A549 (cell line): ENCODE measurements at regions not wholly inside any gene's neighbourhood (a gene's known extent, or its start where the extent isn't known, plus 50 kb on each side); places are given as distances from the start of the nearest gene placed in this dataset.

Experiments
- ATAC-seq, 2 experiments: fragments of 200-7000 bp in 1 of 2; fragments of >200 bp in 1 of 2; cut with Nextera tagmentation in 1 of 2; cut with Tn5 transposase in 1 of 2; 3 replicates each; pipeline versions ENCODE4 v1.8.0 to v1.9.1; 2018 to 2020; ENCODE audit warnings: mild to moderate bottlenecking in 1 of 2, moderate library complexity in 1 of 2
- CTCF ChIA-PET: fragments of 300-600 bp; sonication (Branson Sonifier 250); formaldehyde crosslinking; extraction: SDS; loops from one replicate; lab custom pipeline; 2021; ENCODE audit warnings: antibody characterized with exemption, inconsistent platforms; lab: Yijun Ruan, JAX
- POLR2A ChIA-PET: fragments of 350-600 bp; formaldehyde crosslinking; extraction: SDS; loops from one replicate; lab custom pipeline; 2021; ENCODE audit warnings: antibody characterized with exemption, inconsistent platforms; lab: Yijun Ruan, JAX
- DNase-seq, 2 experiments: peaks; one replicate each; pipeline versions ENCODE4 v3.0.0 to v3.0.0-alpha.2; 2011 to 2016; ENCODE audit warnings: low read depth in 1 of 2, low spot score in 1 of 2
- FAIRE-seq: peaks from 2 replicates; lab custom pipeline; 2011; peaks lifted over from hg19 to GRCh38; lab: Jason Lieb, UNC
- H3K27ac ChIP-seq, 2 experiments: fragments of >200 bp; sonication (Bioruptor Twin); formaldehyde crosslinking; 3 replicates each; pipeline ENCODE4 v1.5.1; 2016 to 2017
- H3K4me1 ChIP-seq: fragments of >200 bp; sonication (Bioruptor Twin); formaldehyde crosslinking; 3 replicates; pipeline ENCODE4 v1.6.1; 2016
- H3K4me2 ChIP-seq: fragments of >200 bp; sonication (Bioruptor Twin); formaldehyde crosslinking; 3 replicates; pipeline ENCODE4 v1.6.1; 2016
- H3K4me3 ChIP-seq: fragments of >200 bp; sonication (Bioruptor Twin); formaldehyde crosslinking; 3 replicates; pipeline ENCODE4 v1.5.1; 2016
- H3K9me3 ChIP-seq: fragments of >200 bp; sonication (Bioruptor Twin); formaldehyde crosslinking; 3 replicates; pipeline ENCODE4 v1.6.1; 2016
- BHLHE40 ChIP-seq: IDR thresholded peaks from 2 replicates; pipeline ENCODE4 v1.6.1; 2012; ENCODE audit warnings: low read depth, low read length, inconsistent platforms
- CEBPB ChIP-seq, 2 experiments: fragments of >200 bp in 1 of 2; sonication (Bioruptor Twin) in 1 of 2; formaldehyde crosslinking in 1 of 2; IDR thresholded peaks; 2 replicates each; pipeline ENCODE4 v1.6.1; 2012 to 2016
- CHD2 ChIP-seq: fragments of 150-350 bp; IDR thresholded peaks from 2 replicates; pipeline ENCODE4 v1.6.1; 2014; ENCODE audit warnings: low read length; ENCODE audit not compliant: partially characterized antibody
- EHF ChIP-seq: fragments of 250-450 bp; sonication (Bioruptor Pico); IDR thresholded peaks from 2 replicates; pipeline ENCODE4 v1.5.0; 2020; ENCODE audit warnings: mild to moderate bottlenecking
- EP300 ChIP-seq, 2 experiments: fragments of >200 bp; sonication (Bioruptor Twin); formaldehyde crosslinking; IDR thresholded peaks; 2 replicates in 1 of 2; 3 replicates in 1 of 2; pipeline ENCODE4 v1.6.1; 2016 to 2017
- HDAC2 ChIP-seq: fragments of 200-600 bp; sonication (generic); IDR thresholded peaks from 2 replicates; pipeline ENCODE4 v1.6.1; 2016
- HEYL ChIP-seq: fragments of 250-450 bp; sonication (Bioruptor Pico); IDR thresholded peaks from 2 replicates; pipeline ENCODE4 v1.8.0; 2021; ENCODE audit warnings: mild to moderate bottlenecking, moderate library complexity
- JUN ChIP-seq, 2 experiments: fragments of >200 bp; sonication (Bioruptor Twin); formaldehyde crosslinking; IDR thresholded peaks; 2 replicates in 1 of 2; 3 replicates in 1 of 2; pipeline ENCODE4 v1.6.1; 2016 to 2017
- JUNB ChIP-seq: fragments of >200 bp; sonication (Bioruptor Twin); formaldehyde crosslinking; IDR thresholded peaks from 2 replicates; pipeline ENCODE4 v1.6.1; 2016
- KDM1A ChIP-seq: fragments of 200-600 bp; sonication (generic); IDR thresholded peaks from 2 replicates; pipeline ENCODE4 v1.6.1; 2016; ENCODE audit warnings: low read depth, mild to moderate bottlenecking
- KDM5A ChIP-seq: fragments of 200-600 bp; sonication (generic); IDR thresholded peaks from 2 replicates; pipeline ENCODE4 v1.6.1; 2016; ENCODE audit warnings: antibody characterized with exemption, mild to moderate bottlenecking
- MYC ChIP-seq: IDR thresholded peaks from 2 replicates; pipeline ENCODE4 v1.6.1; 2012; ENCODE audit warnings: mild to moderate bottlenecking, inconsistent platforms, low read length, improper control_type of control experiment, borderline replicate concordance
- POLR2A ChIP-seq: IDR thresholded peaks from 2 replicates; pipeline ENCODE4 v1.6.1; 2012; ENCODE audit warnings: mild to moderate bottlenecking, low read length
- POLR2AphosphoS2 ChIP-seq: conservative IDR thresholded peaks from 2 replicates; pipeline ENCODE4 v1.6.1; 2012; ENCODE audit warnings: low read length, improper control_type of control experiment, inconsistent platforms
- RAD21 ChIP-seq, 2 experiments: fragments of >200 bp in 1 of 2; sonication (Bioruptor Twin) in 1 of 2; formaldehyde crosslinking in 1 of 2; IDR thresholded peaks in 1 of 2; conservative IDR thresholded peaks in 1 of 2; 2 replicates in 1 of 2; 3 replicates in 1 of 2; pipeline ENCODE4 v1.6.1; 2012 to 2018; ENCODE audit warnings: inconsistent platforms in 1 of 2
- RFX5 ChIP-seq: fragments of 450-650 bp; IDR thresholded peaks from 2 replicates; pipeline ENCODE4 v1.7.1; 2014; ENCODE audit warnings: antibody characterized with exemption, mild to moderate bottlenecking, moderate library complexity
- RNF2 ChIP-seq: fragments of 200-600 bp; sonication (generic); IDR thresholded peaks from 2 replicates; pipeline ENCODE4 v1.6.1; 2016; ENCODE audit warnings: low read depth, mild to moderate bottlenecking, antibody characterized with exemption, moderate library complexity, borderline replicate concordance
- TFCP2L1 ChIP-seq: fragments of 250-450 bp; sonication (Bioruptor Pico); IDR thresholded peaks from 2 replicates; pipeline ENCODE4 v1.5.0; 2021; ENCODE audit warnings: mild to moderate bottlenecking
- TP53 ChIP-seq: fragments of 250-450 bp; sonication (Bioruptor Pico); IDR thresholded peaks from 2 replicates; pipeline ENCODE4 v1.5.0; 2021; ENCODE audit warnings: mild to moderate bottlenecking, moderate library complexity
- ZC3H11A ChIP-seq: fragments of 450-650 bp; IDR thresholded peaks from 2 replicates; pipeline ENCODE4 v1.6.1; 2014; ENCODE audit warnings: antibody characterized with exemption, mild to moderate bottlenecking
- ZNF302 ChIP-seq: fragments of 250-450 bp; sonication (Bioruptor Pico); IDR thresholded peaks from 2 replicates; pipeline ENCODE4 v1.9.0; 2021; ENCODE audit warnings: inconsistent platforms, mild to moderate bottlenecking, moderate library complexity
- ZSCAN20 ChIP-seq: fragments of 250-450 bp; sonication (Bioruptor Pico); IDR thresholded peaks from 2 replicates; pipeline ENCODE4 v1.8.0; 2022; ENCODE audit warnings: mild to moderate bottlenecking, moderate library complexity
- WGBS: methylation state at CpG from one replicate; pipeline ENCODE4 v1.1.6; 2017; ENCODE audit errors: missing lambda C conversion rate; 5-methylcytosine and 5-hydroxymethylcytosine counted together
- TF ChIP-seq, protein P1 (sequence below): fragments of 150-350 bp; IDR thresholded peaks from 2 replicates; pipeline ENCODE4 v1.6.1; 2014; ENCODE audit warnings: low read depth, mild to moderate bottlenecking, low read length
- TF ChIP-seq, protein P2 (sequence below): fragments of >200 bp; sonication (Bioruptor Twin); formaldehyde crosslinking; IDR thresholded peaks from 3 replicates; pipeline ENCODE4 v1.5.1; 2016
- TF ChIP-seq, protein P3 (sequence below): fragments of >200 bp; sonication (Bioruptor Twin); formaldehyde crosslinking; IDR thresholded peaks from 2 replicates; pipeline ENCODE4 v1.6.1; 2016
- TF ChIP-seq, protein P4 (sequence below): IDR thresholded peaks from 2 replicates; pipeline ENCODE4 v1.6.1; 2012
- TF ChIP-seq, protein P5 (sequence below): fragments of >200 bp; sonication (Bioruptor Twin); formaldehyde crosslinking; IDR thresholded peaks from 3 replicates; pipeline ENCODE4 v1.6.1; 2016
- TF ChIP-seq, protein P6 (sequence below): IDR thresholded peaks from 2 replicates; pipeline ENCODE4 v1.6.1; 2012
- TF ChIP-seq, protein P7 (sequence below): IDR thresholded peaks from 2 replicates; pipeline ENCODE4 v1.6.1; 2012; ENCODE audit warnings: low read depth, borderline replicate concordance

DNA sequence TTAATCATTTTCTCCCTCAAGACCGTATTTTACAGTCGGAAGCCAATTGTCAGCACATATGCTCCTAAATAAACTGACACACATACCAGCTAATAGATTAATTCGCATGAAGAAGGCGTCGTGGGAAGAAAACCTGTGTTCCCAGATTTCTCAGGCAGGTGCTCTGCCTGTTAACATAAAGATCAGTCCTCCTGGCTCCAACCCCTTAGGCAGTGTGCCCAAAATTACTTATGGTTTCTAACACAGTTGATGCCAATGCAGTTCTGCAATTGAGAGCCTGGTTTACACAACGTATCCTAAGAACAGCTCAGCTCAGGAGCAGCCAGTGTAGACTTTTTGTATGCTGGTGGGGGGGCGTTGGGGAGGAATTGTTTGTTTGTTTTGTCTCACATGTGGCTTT is 208.3 kb downstream of the ENC1 start:
- CTCF ChIA-PET = no interaction called here
- TF ChIP-seq HEYL = no peak
- TF ChIP-seq, protein P1, sequence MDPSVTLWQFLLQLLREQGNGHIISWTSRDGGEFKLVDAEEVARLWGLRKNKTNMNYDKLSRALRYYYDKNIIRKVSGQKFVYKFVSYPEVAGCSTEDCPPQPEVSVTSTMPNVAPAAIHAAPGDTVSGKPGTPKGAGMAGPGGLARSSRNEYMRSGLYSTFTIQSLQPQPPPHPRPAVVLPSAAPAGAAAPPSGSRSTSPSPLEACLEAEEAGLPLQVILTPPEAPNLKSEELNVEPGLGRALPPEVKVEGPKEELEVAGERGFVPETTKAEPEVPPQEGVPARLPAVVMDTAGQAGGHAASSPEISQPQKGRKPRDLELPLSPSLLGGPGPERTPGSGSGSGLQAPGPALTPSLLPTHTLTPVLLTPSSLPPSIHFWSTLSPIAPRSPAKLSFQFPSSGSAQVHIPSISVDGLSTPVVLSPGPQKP = no peak
- TF ChIP-seq KDM5A = no peak
- TF ChIP-seq, all 56 proteins: peak for 0
- ATAC-seq (no peak), DNase-seq (no peak), FAIRE-seq (no peak)
- Histone ChIP-seq H3K27ac (no peak overlapping the region), H3K9me3 (no peaks in the 10 kb centered on the region), H3K4me3 (no peak overlapping the region), H3K4me2 (no peak overlapping the region), H3K4me1 (no peaks in the 10 kb centered on the region)
- POLR2A ChIA-PET = no interaction called here
- 64% methylated on average over 7 of the region's 7 CpGs for WGBS

DNA sequence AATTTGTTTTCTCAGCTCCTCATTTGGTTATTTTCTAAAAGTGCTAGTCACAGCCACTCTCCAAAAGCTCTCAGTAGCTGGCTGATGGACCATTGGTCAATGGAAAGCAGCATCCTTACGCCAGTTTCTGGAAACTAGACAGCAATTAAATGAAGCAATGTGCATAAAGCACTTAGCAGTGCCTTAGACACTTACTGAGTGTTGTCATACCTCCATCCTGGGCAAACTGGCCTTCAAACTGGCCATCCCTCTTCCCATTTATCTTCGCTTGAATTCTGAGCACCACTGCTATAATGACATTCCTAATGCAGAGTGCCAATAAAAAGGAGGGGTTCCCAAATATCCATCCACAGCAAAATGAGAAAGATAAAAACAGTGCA is 209.2 kb downstream of the ENC1 start:
- WGBS = 73% methylated on average over 2 of the region's 2 CpGs
- POLR2A ChIA-PET = no interaction called here
- DNase-seq = no peak

DNA sequence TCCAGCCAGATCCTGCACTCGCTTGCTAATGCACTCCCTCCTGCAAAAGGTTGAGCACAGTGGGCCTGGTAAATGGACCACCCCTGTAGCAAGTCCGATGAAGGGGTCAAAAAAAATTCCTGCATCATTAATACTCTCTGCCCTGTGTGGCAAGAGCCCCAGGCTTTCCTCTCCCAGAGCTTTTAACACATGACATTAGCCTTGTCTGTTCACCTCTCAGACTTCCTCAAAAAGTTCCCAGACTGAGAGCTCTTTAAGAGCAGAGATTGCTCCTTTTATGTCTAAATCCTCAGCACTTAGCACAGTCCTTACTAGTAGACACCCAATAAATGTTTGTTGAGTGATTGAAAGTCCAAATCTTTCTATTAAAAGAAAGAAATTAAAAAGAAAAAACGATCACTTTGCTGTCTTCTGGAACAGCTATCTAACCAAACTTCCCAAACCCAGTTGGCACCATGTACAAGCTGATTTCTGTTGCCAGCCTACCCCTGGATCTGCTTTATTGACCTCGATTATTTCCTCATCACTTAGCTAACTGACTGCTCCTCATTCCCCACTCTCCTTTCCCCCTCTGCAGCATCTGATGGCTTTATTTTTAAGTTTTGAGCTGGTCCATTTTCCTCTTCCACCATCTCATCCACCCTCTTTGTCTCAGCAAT is 209.8 kb downstream of the ENC1 start:
- Histone ChIP-seq H3K4me2 (no peak overlapping the region), H3K27ac (no peak overlapping the region), H3K4me3 (no peak overlapping the region), H3K9me3 (no peaks in the 10 kb centered on the region), H3K4me1 (no peaks in the 10 kb centered on the region)
- ATAC-seq (no peak), DNase-seq (no peak), FAIRE-seq (no peak)
- ChIA-PET CTCF (interaction anchor here (0.7 to 1.8 kb wide), 3 partner anchors 10 to 769 kb away, joined by 3 to 4 read pairs (median 3); no protein-coding TSS in a partner anchor), POLR2A (no interaction called here)
- 15% methylated on average over 3 of the region's 4 CpGs for WGBS
- no peak for TF ChIP-seq ZNF302
- TF ChIP-seq CHD2 = no peak
- TF ChIP-seq EP300 (IDR thresholded peaks at IDR 0.05) = no peak
- no peak for TF ChIP-seq TFCP2L1
- no peak for TF ChIP-seq RAD21 (conservative IDR thresholded peaks at IDR 0.05 in 1 of 2, IDR thresholded peaks at IDR 0.05 in 1 of 2)
- no peak for TF ChIP-seq ZC3H11A
- TF ChIP-seq, protein P2, sequence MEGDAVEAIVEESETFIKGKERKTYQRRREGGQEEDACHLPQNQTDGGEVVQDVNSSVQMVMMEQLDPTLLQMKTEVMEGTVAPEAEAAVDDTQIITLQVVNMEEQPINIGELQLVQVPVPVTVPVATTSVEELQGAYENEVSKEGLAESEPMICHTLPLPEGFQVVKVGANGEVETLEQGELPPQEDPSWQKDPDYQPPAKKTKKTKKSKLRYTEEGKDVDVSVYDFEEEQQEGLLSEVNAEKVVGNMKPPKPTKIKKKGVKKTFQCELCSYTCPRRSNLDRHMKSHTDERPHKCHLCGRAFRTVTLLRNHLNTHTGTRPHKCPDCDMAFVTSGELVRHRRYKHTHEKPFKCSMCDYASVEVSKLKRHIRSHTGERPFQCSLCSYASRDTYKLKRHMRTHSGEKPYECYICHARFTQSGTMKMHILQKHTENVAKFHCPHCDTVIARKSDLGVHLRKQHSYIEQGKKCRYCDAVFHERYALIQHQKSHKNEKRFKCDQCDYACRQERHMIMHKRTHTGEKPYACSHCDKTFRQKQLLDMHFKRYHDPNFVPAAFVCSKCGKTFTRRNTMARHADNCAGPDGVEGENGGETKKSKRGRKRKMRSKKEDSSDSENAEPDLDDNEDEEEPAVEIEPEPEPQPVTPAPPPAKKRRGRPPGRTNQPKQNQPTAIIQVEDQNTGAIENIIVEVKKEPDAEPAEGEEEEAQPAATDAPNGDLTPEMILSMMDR = no peak
- TF ChIP-seq, protein P3, sequence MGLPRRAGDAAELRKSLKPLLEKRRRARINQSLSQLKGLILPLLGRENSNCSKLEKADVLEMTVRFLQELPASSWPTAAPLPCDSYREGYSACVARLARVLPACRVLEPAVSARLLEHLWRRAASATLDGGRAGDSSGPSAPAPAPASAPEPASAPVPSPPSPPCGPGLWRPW = no peak
- TF ChIP-seq BHLHE40 = no peak
- TF ChIP-seq MYC = no peak
- TF ChIP-seq HDAC2 = no peak
- TF ChIP-seq KDM1A = no peak
- TF ChIP-seq, protein P4, sequence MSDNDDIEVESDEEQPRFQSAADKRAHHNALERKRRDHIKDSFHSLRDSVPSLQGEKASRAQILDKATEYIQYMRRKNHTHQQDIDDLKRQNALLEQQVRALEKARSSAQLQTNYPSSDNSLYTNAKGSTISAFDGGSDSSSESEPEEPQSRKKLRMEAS = no peak
- TF ChIP-seq, protein P1 = no peak
- TF ChIP-seq POLR2A = no peak
- no peak for TF ChIP-seq JUN (IDR thresholded peaks at IDR 0.05)

More for the DNA sequence above, 209.2 kb downstream of the ENC1 start:
- TF ChIP-seq, protein P5, sequence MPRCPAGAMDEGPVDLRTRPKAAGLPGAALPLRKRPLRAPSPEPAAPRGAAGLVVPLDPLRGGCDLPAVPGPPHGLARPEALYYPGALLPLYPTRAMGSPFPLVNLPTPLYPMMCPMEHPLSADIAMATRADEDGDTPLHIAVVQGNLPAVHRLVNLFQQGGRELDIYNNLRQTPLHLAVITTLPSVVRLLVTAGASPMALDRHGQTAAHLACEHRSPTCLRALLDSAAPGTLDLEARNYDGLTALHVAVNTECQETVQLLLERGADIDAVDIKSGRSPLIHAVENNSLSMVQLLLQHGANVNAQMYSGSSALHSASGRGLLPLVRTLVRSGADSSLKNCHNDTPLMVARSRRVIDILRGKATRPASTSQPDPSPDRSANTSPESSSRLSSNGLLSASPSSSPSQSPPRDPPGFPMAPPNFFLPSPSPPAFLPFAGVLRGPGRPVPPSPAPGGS = no peak
- no peak for TF ChIP-seq CEBPB (IDR thresholded peaks at IDR 0.05)
- TF ChIP-seq POLR2A = no peak
- TF ChIP-seq RAD21 (conservative IDR thresholded peaks at IDR 0.05 in 1 of 2, IDR thresholded peaks at IDR 0.05 in 1 of 2) = no peak
- TF ChIP-seq, protein P6, sequence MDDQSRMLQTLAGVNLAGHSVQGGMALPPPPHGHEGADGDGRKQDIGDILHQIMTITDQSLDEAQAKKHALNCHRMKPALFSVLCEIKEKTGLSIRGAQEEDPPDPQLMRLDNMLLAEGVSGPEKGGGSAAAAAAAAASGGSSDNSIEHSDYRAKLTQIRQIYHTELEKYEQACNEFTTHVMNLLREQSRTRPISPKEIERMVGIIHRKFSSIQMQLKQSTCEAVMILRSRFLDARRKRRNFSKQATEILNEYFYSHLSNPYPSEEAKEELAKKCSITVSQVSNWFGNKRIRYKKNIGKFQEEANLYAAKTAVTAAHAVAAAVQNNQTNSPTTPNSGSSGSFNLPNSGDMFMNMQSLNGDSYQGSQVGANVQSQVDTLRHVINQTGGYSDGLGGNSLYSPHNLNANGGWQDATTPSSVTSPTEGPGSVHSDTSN = no peak
- TF ChIP-seq POLR2AphosphoS2 = no peak
- no peak for TF ChIP-seq MYC
- no peak for TF ChIP-seq RNF2
- TF ChIP-seq TP53 (CRISPR knock-in tag) = no peak
- no peak for TF ChIP-seq EHF
- TF ChIP-seq KDM5A = no peak
- TF ChIP-seq, protein P7, sequence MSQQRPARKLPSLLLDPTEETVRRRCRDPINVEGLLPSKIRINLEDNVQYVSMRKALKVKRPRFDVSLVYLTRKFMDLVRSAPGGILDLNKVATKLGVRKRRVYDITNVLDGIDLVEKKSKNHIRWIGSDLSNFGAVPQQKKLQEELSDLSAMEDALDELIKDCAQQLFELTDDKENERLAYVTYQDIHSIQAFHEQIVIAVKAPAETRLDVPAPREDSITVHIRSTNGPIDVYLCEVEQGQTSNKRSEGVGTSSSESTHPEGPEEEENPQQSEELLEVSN = no peak
- no peak for TF ChIP-seq RFX5
- TF ChIP-seq JUNB = no peak
- no peak for TF ChIP-seq BHLHE40
- no peak for TF ChIP-seq ZC3H11A
- no peak for TF ChIP-seq ZSCAN20 (CRISPR knock-in tag)
- ATAC-seq (no peak), FAIRE-seq (no peak)
- CTCF ChIA-PET = interaction anchor here (1.0 kb wide), 1 partner anchor 10 kb away, joined by 4 read pairs; no protein-coding TSS in a partner anchor
- no peak overlapping the region for H3K4me2 ChIP-seq
- H3K4me1 ChIP-seq = no peaks in the 10 kb centered on the region
- H3K4me3 ChIP-seq = no peak overlapping the region
- no peak overlapping the region for H3K27ac ChIP-seq
- H3K9me3 ChIP-seq = no peaks in the 10 kb centered on the region
